GM20000 (cell line): ENCODE measurements at regions not wholly inside any gene's neighbourhood (a gene's known extent, or its start where the extent isn't known, plus 50 kb on each side); places are given as distances from the start of the nearest gene placed in this dataset.

Experiments used
- DNase-seq: peaks from one replicate; pipeline ENCODE4 v3.0.0; 2012; ENCODE audit warnings: low spot score
- TF ChIP-seq, protein P1 (sequence below): IDR thresholded peaks from 2 replicates; pipeline ENCODE4 v1.5.1; 2012; ENCODE audit warnings: mild to moderate bottlenecking, control low read depth; ENCODE audit errors: extremely low read depth, missing control alignments

DNA sequence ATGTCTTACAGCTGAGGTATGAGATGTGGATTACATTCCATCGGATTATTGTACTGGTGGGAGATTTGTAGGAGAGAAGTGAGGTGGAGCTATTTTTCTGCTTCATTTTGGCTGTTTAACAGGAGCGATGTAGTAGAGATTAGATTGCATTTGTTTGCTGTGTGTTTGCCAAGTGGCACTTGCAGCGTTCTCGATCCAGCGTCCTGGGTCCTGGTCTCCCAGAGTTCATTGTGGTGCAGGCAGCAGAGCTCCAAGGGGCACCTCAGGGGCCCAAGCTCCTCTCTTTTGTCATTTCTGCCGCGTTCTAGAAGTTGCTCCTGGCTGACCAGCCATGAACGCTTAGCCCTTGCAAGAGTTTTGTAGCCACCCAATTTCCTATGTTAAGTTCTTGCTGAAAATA is 210.1 kb upstream of the APCDD1 start:
- no peak for DNase-seq
- TF ChIP-seq, protein P1, sequence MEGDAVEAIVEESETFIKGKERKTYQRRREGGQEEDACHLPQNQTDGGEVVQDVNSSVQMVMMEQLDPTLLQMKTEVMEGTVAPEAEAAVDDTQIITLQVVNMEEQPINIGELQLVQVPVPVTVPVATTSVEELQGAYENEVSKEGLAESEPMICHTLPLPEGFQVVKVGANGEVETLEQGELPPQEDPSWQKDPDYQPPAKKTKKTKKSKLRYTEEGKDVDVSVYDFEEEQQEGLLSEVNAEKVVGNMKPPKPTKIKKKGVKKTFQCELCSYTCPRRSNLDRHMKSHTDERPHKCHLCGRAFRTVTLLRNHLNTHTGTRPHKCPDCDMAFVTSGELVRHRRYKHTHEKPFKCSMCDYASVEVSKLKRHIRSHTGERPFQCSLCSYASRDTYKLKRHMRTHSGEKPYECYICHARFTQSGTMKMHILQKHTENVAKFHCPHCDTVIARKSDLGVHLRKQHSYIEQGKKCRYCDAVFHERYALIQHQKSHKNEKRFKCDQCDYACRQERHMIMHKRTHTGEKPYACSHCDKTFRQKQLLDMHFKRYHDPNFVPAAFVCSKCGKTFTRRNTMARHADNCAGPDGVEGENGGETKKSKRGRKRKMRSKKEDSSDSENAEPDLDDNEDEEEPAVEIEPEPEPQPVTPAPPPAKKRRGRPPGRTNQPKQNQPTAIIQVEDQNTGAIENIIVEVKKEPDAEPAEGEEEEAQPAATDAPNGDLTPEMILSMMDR: no peak

- TF ChIP-seq, protein P1: no peak
- DNase-seq: no peak
Measured at GRCh38 chr18:10245031-10245845, 209.2 kb upstream of the APCDD1 start.

GRCh38 chr18:10245846-10246175 is 208.6 kb upstream of the APCDD1 start:
- DNase-seq: no peak
- TF ChIP-seq, protein P1: no peak

DNA sequence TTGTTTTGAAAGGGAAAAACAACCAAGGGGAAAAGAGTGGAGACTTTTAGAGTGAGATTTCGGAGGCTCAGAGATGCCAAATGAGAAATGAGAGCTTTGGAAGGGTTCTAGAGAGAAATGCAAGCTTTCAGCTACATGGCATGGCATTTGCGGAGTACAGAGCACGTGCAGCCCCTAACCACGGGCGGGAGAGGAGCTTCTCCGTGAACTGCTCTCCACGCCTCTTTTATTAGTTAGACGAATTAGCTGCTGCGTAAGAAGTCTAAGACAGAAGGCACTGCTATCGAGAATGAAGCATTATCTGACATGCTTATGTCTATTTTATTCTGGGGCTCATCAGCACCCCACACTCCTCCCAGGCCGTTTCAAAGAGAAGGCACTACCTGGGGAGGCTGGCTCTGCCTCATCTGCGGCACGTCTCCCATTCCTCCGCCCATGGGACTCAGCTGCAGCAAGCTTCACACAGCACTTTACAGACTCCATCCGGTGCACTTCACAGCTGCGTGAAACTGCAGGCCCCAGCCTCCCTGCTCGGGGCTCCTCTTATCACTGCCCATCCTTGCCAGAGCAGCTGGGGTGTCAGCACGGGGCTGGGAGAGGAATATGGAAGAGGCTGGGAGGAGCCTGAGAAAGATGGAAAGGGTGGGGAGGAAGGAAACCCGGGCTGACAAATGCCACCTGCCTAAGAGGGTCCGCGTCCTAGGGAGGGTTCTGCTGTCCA is 207.3 kb upstream of the APCDD1 start:
- TF ChIP-seq, protein P1: no peak
- no peak for DNase-seq

DNA sequence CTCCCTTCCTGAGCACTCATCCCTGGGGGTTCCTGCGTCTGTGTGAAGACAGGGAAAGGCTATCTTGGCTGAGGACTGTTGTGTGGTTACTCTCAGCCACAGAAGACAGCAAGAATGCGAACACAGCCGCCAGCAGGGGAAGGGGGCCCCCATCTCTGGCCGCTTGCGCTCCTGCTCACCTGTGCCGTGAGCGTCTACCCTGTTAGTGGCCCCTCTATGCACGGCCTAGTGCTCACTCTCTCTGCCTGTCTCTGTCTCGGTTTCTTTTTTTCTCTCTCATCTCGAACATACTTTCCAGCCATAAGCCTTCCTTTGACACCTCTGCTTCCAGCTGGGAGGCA is 206.7 kb upstream of the APCDD1 start:
- no peak for DNase-seq

GRCh38 chr18:10248738-10249137 is 205.7 kb upstream of the APCDD1 start:
- TF ChIP-seq, protein P1: no peak
- no peak for DNase-seq

More for the DNA sequence above, 206.7 kb upstream of the APCDD1 start:
- TF ChIP-seq, protein P1: no peak

GRCh38 chr18:10249270-10249669 is 205.2 kb upstream of the APCDD1 start:
- DNase-seq: no peak
- TF ChIP-seq, protein P1: no peak
